IMR-90 (cell line): ENCODE measurements at regions not wholly inside any gene's neighbourhood (a gene's known extent, or its start where the extent isn't known, plus 50 kb on each side); places are given as distances from the start of the nearest gene placed in this dataset.

Experiments used
- BHLHE40 ChIP-seq: fragments of 150-350 bp; IDR thresholded peaks from 2 replicates; pipeline ENCODE4 v1.6.1; 2016; ENCODE audit warnings: mild to moderate bottlenecking, low read depth, low read length
- CEBPB ChIP-seq: IDR thresholded peaks from 2 replicates; pipeline ENCODE4 v1.6.1; 2012; ENCODE audit warnings: low read depth, low read length, improper control_type of control experiment
- FOS ChIP-seq: fragments of 150-350 bp; IDR thresholded peaks from 2 replicates; pipeline ENCODE4 v1.6.1; 2016; ENCODE audit warnings: low read depth, low read length
- MAFK ChIP-seq: IDR thresholded peaks from 2 replicates; pipeline ENCODE4 v1.6.1; 2012; ENCODE audit warnings: low read depth, low read length, improper control_type of control experiment
- MAZ ChIP-seq: IDR thresholded peaks from 2 replicates; pipeline ENCODE4 v1.6.1; 2012; ENCODE audit warnings: low read depth, mild to moderate bottlenecking, low read length, improper control_type of control experiment, moderate library complexity, borderline replicate concordance
- MXI1 ChIP-seq: IDR thresholded peaks from 2 replicates; pipeline ENCODE4 v1.6.1; 2012; ENCODE audit warnings: low read depth, mild to moderate bottlenecking, low read length, moderate library complexity, borderline replicate concordance
- NFE2L2 ChIP-seq: fragments of 150-350 bp; IDR thresholded peaks from 2 replicates; pipeline ENCODE4 v1.6.1; 2016; ENCODE audit warnings: low read depth, mild to moderate bottlenecking, low read length
- POLR2A ChIP-seq: IDR thresholded peaks from 2 replicates; pipeline ENCODE4 v1.6.1; 2012; ENCODE audit warnings: mild to moderate bottlenecking, low read depth, low read length
- RAD21 ChIP-seq: IDR thresholded peaks from 2 replicates; pipeline ENCODE4 v1.6.1; 2012; ENCODE audit warnings: low read length, improper control_type of control experiment
- RCOR1 ChIP-seq: IDR thresholded peaks from 2 replicates; pipeline ENCODE4 v1.6.1; 2012; ENCODE audit warnings: mild to moderate bottlenecking, low read length, improper control_type of control experiment; ENCODE audit not compliant: insufficient replicate concordance
- RFX5 ChIP-seq: IDR thresholded peaks from 2 replicates; pipeline ENCODE4 v1.8.0; 2012; ENCODE audit warnings: low read depth, mild to moderate bottlenecking, low read length, moderate library complexity
- SMC3 ChIP-seq: fragments of 150-350 bp; IDR thresholded peaks from 2 replicates; pipeline ENCODE4 v1.6.1; 2016; ENCODE audit warnings: low read depth, mild to moderate bottlenecking, antibody characterized with exemption, low read length, moderate library complexity
- TF ChIP-seq, protein P1 (sequence below): conservative IDR thresholded peaks from 2 replicates; pipeline ENCODE4 v1.5.1; 2012; ENCODE audit warnings: mild to moderate bottlenecking, low read depth, low read length, improper control_type of control experiment
- TF ChIP-seq, protein P2 (sequence below): fragments of 150-350 bp; IDR thresholded peaks from 2 replicates; pipeline ENCODE4 v1.6.1; 2016; ENCODE audit warnings: low read depth, mild to moderate bottlenecking, low read length, moderate library complexity, borderline replicate concordance

DNA sequence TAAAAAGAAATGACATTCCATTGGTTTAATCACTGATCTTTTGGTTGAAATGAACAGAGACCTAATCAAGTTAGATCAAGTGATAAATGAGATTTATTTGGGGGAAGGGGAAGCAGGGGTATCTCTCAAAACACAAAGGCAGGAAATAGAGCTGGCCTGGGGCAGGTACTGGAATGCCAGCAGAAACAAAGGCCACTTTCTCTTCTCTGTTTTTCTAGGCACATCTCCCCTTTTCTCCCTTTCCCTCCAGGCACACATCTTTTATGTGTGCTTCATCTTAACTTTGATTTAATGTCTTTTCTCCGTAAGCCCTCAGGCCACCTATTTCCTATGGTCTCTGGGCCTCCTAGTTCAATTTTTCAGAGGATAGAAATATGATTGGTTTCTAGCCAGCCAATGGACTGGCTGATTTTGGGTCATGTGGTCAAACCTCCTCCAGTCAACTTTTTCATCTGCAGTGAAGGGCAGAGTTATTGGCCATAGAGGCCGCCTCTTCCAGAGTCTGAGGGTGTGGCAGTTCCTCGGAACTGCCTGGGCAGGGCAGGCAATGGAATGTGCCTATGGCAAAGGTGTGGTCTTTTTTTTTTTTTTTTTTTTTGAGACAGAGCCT is 58.9 kb upstream of the FAM136A start:
- TF ChIP-seq SMC3: no peak
- TF ChIP-seq, protein P1, sequence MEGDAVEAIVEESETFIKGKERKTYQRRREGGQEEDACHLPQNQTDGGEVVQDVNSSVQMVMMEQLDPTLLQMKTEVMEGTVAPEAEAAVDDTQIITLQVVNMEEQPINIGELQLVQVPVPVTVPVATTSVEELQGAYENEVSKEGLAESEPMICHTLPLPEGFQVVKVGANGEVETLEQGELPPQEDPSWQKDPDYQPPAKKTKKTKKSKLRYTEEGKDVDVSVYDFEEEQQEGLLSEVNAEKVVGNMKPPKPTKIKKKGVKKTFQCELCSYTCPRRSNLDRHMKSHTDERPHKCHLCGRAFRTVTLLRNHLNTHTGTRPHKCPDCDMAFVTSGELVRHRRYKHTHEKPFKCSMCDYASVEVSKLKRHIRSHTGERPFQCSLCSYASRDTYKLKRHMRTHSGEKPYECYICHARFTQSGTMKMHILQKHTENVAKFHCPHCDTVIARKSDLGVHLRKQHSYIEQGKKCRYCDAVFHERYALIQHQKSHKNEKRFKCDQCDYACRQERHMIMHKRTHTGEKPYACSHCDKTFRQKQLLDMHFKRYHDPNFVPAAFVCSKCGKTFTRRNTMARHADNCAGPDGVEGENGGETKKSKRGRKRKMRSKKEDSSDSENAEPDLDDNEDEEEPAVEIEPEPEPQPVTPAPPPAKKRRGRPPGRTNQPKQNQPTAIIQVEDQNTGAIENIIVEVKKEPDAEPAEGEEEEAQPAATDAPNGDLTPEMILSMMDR: no peak
- TF ChIP-seq, protein P2, sequence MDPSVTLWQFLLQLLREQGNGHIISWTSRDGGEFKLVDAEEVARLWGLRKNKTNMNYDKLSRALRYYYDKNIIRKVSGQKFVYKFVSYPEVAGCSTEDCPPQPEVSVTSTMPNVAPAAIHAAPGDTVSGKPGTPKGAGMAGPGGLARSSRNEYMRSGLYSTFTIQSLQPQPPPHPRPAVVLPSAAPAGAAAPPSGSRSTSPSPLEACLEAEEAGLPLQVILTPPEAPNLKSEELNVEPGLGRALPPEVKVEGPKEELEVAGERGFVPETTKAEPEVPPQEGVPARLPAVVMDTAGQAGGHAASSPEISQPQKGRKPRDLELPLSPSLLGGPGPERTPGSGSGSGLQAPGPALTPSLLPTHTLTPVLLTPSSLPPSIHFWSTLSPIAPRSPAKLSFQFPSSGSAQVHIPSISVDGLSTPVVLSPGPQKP: no peak
- no peak for TF ChIP-seq POLR2A
- TF ChIP-seq CEBPB: no peak
- no peak for TF ChIP-seq RFX5
- no peak for TF ChIP-seq RAD21
- no peak for TF ChIP-seq RCOR1
- no peak for TF ChIP-seq FOS
- TF ChIP-seq MXI1: no peak
- TF ChIP-seq MAFK: no peak
- TF ChIP-seq NFE2L2: no peak
- TF ChIP-seq MAZ: no peak
- no peak for TF ChIP-seq BHLHE40
